DOHH2 (cell line): ENCODE measurements at regions not wholly inside any gene's neighbourhood (a gene's known extent, or its start where the extent isn't known, plus 50 kb on each side); places are given as distances from the start of the nearest gene placed in this dataset.

Experiments
- H3F3A ChIP-seq: fragments of 200-600 bp; sonication (generic), shearing (Covaris generic); 2 replicates; pipeline ENCODE4 v1.6.0; 2016; ENCODE audit warnings: antibody characterized with exemption, mild to moderate bottlenecking; ENCODE audit not compliant: control insufficient read depth, insufficient read depth
- H3K27ac ChIP-seq: fragments of 200-600 bp; sonication (generic); 2 replicates; pipeline ENCODE4 v1.5.1; 2014; ENCODE audit warnings: low read depth, mild to moderate bottlenecking, low read length, moderate library complexity
- H3K27me3 ChIP-seq: fragments of 200-600 bp; sonication (generic); 2 replicates; pipeline ENCODE4 v1.6.1; 2014; ENCODE audit warnings: mild to moderate bottlenecking, low read length, mixed read lengths; ENCODE audit not compliant: control insufficient read depth
- H3K36me3 ChIP-seq: fragments of 200-600 bp; sonication (generic); 2 replicates; pipeline ENCODE4 v1.6.1; 2014; ENCODE audit warnings: mild to moderate bottlenecking, low read length, moderate library complexity, mixed read lengths; ENCODE audit not compliant: control insufficient read depth
- H3K4me1 ChIP-seq: fragments of 200-600 bp; sonication (generic); 2 replicates; pipeline ENCODE4 v1.6.1; 2014; ENCODE audit warnings: mild to moderate bottlenecking, low read length, mixed read lengths; ENCODE audit not compliant: control insufficient read depth
- H3K4me2 ChIP-seq: fragments of 200-600 bp; sonication (generic); 2 replicates; pipeline ENCODE4 v1.6.0; 2014; ENCODE audit warnings: mild to moderate bottlenecking, low read length, moderate library complexity
- H3K4me3 ChIP-seq: fragments of 200-600 bp; sonication (generic); 2 replicates; pipeline ENCODE4 v1.5.1; 2014; ENCODE audit warnings: mild to moderate bottlenecking, low read length, mixed read lengths
- H3K79me2 ChIP-seq: fragments of 200-600 bp; sonication (generic); 2 replicates; pipeline ENCODE4 v1.6.1; 2014; ENCODE audit warnings: mild to moderate bottlenecking, low read length, mixed read lengths; ENCODE audit not compliant: control insufficient read depth
- H3K9me2 ChIP-seq: fragments of 200-600 bp; sonication (generic); replicated peaks from 2 replicates; pipeline ENCODE4 v1.6.1; 2014; ENCODE audit warnings: mild to moderate bottlenecking, low read length, mixed read lengths; ENCODE audit not compliant: control insufficient read depth
- H3K9me3 ChIP-seq: fragments of 200-600 bp; sonication (generic); 2 replicates; pipeline ENCODE4 v1.6.1; 2014; ENCODE audit warnings: antibody characterized with exemption, low read length, mixed read lengths; ENCODE audit not compliant: control insufficient read depth, insufficient read depth
- H4K20me1 ChIP-seq: fragments of 200-600 bp; sonication (generic); 2 replicates; pipeline ENCODE4 v1.6.0; 2014; ENCODE audit warnings: low read depth, mild to moderate bottlenecking, antibody characterized with exemption, low read length, moderate library complexity; ENCODE audit not compliant: control insufficient read depth, insufficient read depth
- EZH2phosphoT487 ChIP-seq: fragments of 200-600 bp; sonication (generic); IDR thresholded peaks from 2 replicates; pipeline ENCODE4 v1.6.1; 2017; ENCODE audit warnings: borderline replicate concordance, mild to moderate bottlenecking, antibody characterized with exemption, low read length, moderate library complexity, mixed read lengths
- TF ChIP-seq, protein P1 (sequence below): fragments of 200-600 bp; sonication (generic); IDR thresholded peaks from one replicate; pipeline ENCODE4 v1.5.1; 2014; ENCODE audit warnings: antibody characterized with exemption, mild to moderate bottlenecking, low read depth, low read length; ENCODE audit not compliant: poor library complexity, severe bottlenecking

DNA sequence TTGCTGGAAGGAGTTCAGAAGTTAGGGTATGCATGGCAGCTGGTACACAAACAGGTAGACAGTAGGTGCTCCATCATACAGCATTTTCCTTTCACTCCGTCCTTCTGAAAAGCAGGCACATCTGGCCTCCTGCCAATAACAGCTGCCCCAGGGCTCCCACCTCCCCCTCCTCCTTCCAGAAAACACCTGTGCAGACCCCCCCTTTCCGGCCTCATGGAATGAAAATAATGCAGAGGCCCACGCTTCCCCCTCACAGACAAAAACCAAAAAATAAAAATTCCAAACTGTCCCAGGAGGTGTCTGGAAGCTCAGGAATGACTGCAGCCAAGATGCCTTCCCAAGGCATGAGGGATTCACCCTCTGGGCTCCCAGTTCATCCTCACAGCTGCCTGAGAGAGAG lies 185.5 kb downstream of the MN1 start:
- Histone ChIP-seq H3K9me3 (no peaks in the 10 kb centered on the region), H3K27me3 (no peaks in the 10 kb centered on the region), H3K36me3 (no peaks in the 10 kb centered on the region), H3K9me2 (no peaks in the 10 kb centered on the region), H3K4me3 (no peak overlapping the region), H3K27ac (no peak overlapping the region), H4K20me1 (no peaks in the 10 kb centered on the region), H3K79me2 (no peaks in the 10 kb centered on the region), H3K4me2 (no peak overlapping the region), H3F3A (no peaks in the 10 kb centered on the region), H3K4me1 (no peaks in the 10 kb centered on the region)
- TF ChIP-seq EZH2phosphoT487: no peak
- TF ChIP-seq, protein P1, sequence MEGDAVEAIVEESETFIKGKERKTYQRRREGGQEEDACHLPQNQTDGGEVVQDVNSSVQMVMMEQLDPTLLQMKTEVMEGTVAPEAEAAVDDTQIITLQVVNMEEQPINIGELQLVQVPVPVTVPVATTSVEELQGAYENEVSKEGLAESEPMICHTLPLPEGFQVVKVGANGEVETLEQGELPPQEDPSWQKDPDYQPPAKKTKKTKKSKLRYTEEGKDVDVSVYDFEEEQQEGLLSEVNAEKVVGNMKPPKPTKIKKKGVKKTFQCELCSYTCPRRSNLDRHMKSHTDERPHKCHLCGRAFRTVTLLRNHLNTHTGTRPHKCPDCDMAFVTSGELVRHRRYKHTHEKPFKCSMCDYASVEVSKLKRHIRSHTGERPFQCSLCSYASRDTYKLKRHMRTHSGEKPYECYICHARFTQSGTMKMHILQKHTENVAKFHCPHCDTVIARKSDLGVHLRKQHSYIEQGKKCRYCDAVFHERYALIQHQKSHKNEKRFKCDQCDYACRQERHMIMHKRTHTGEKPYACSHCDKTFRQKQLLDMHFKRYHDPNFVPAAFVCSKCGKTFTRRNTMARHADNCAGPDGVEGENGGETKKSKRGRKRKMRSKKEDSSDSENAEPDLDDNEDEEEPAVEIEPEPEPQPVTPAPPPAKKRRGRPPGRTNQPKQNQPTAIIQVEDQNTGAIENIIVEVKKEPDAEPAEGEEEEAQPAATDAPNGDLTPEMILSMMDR: no peak

DNA sequence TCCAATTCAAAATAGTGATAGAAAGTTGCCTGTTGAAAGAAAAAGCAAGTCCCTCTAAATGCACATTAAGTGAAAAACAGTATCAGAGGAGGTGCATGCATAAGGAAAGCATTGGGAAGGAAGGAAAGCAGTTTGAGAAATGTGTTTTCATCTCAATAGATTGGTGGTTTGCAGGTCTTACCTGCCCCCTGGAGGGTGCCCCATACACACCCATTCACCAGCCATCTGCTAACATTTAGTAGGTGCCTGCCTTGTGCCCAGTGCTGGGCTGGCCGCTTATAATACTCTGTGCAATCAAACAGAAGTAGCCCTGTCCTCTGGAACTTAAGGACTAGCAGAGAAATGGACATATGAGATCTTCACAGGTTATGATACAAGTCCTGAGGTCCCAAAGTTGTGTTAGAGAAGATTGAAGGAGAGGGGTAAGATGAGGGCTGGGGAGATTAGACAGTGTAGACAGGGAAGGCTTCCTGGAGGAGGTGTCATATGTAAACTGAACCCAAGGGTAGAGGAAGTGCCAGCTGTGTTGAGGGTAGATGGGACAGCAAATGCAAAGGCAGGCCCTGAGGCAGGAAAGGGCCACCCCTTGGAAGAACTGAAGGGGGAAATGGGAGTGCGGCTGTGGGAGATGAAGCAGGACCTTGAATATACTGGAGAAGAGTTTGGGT lies 184.2 kb downstream of the MN1 start:
- Histone ChIP-seq H3K9me3 (no peaks in the 10 kb centered on the region), H3K4me1 (no peaks in the 10 kb centered on the region), H3K9me2 (no peaks in the 10 kb centered on the region), H3F3A (no peaks in the 10 kb centered on the region), H3K27me3 (no peaks in the 10 kb centered on the region), H3K27ac (no peak overlapping the region), H3K4me3 (no peak overlapping the region), H4K20me1 (no peaks in the 10 kb centered on the region), H3K4me2 (no peak overlapping the region), H3K36me3 (no peaks in the 10 kb centered on the region), H3K79me2 (no peaks in the 10 kb centered on the region)
- no peak for TF ChIP-seq EZH2phosphoT487
- TF ChIP-seq, protein P1: no peak

DNA sequence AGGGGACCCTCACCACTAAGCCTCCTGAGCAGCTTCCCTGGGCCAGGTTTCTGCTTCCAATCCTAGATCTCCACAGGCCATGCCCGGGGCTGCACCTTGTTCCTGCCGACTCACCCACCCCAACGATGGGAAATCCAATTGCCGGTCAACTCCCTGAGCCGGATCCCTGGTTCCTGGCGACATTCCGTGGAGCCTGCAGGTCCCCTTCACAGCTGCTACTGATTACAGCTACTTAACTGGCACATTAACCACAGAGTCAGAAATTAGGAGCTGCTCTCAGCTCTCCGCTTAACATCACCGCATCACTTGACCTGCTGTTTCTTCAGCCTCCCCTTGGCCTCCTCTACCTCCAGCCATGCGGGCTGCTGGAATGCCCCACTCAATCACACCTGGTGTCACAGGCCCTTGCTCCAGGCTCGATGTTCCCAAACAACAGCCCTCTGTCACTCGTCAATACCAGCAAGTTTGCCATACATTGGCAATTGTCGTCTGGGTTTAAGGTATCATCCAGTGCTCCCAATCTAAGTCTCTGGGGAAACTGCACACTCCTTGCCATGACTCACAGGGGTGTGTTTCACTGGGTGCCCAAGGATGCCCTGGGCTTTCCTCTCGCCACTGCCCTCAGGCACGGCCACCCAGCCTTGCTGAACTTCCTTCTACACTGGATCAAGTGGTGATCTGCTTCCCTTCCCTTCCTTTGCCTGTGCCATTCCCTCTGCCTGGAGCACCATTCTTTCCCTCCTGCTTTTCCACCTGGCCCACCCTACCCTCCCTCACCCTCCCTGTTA lies 181.0 kb downstream of the MN1 start:
- H3K9me2 ChIP-seq: no peaks in the 10 kb centered on the region
- H3K4me1 ChIP-seq: no peaks in the 10 kb centered on the region
- H3K4me3 ChIP-seq: no peak overlapping the region
- H3K79me2 ChIP-seq: no peaks in the 10 kb centered on the region
- H4K20me1 ChIP-seq: no peaks in the 10 kb centered on the region
- H3K27ac ChIP-seq: no peak overlapping the region
- no peaks in the 10 kb centered on the region for H3F3A ChIP-seq
- no peaks in the 10 kb centered on the region for H3K9me3 ChIP-seq
- TF ChIP-seq, protein P1: no peak
- H3K4me2 ChIP-seq: no peak overlapping the region
- H3K36me3 ChIP-seq: no peaks in the 10 kb centered on the region
- no peaks in the 10 kb centered on the region for H3K27me3 ChIP-seq
